H9 (cell line): ENCODE measurements at regions not wholly inside any gene's neighbourhood (a gene's known extent, or its start where the extent isn't known, plus 50 kb on each side); places are given as distances from the start of the nearest gene placed in this dataset.

Source experiments
- DNase-seq: peaks from one replicate; pipeline ENCODE4 v3.0.0-alpha.2; 2017
- H2AFZ ChIP-seq: one replicate; pipeline ENCODE4 v1.6.1; 2013; ENCODE audit warnings: mild to moderate bottlenecking, low read length, control low read depth, moderate library complexity
- H2AK5ac ChIP-seq: 2 replicates; pipeline ENCODE4 v1.6.1; 2013; ENCODE audit warnings: low read length, control low read depth, mixed read lengths; ENCODE audit not compliant: insufficient read length
- H2BK120ac ChIP-seq: one replicate; pipeline ENCODE4 v1.6.1; 2013; ENCODE audit warnings: low read depth, mild to moderate bottlenecking, low read length, control low read depth, inconsistent platforms; ENCODE audit not compliant: poor library complexity, severe bottlenecking
- H2BK12ac ChIP-seq: 2 replicates; pipeline ENCODE4 v1.6.1; 2013; ENCODE audit warnings: low read length, control low read depth, mixed read lengths, low read depth; ENCODE audit not compliant: insufficient read length
- H2BK15ac ChIP-seq: 2 replicates; pipeline ENCODE4 v1.6.1; 2013; ENCODE audit warnings: low read depth, low read length, control low read depth
- H2BK20ac ChIP-seq: one replicate; pipeline ENCODE4 v1.6.1; 2013; ENCODE audit warnings: low read depth, mild to moderate bottlenecking, low read length, control low read depth, inconsistent platforms; ENCODE audit not compliant: poor library complexity, severe bottlenecking
- H2BK5ac ChIP-seq: 2 replicates; pipeline ENCODE4 v1.6.1; 2013; ENCODE audit warnings: low read length, control low read depth, mixed read lengths; ENCODE audit not compliant: insufficient read length
- H3K14ac ChIP-seq: 2 replicates; pipeline ENCODE4 v1.6.1; 2013; ENCODE audit warnings: low read length, control low read depth; ENCODE audit not compliant: insufficient read depth
- H3K18ac ChIP-seq: 2 replicates; pipeline ENCODE4 v1.6.1; 2013; ENCODE audit warnings: low read depth, mild to moderate bottlenecking, mixed read lengths, low read length, control low read depth; ENCODE audit not compliant: insufficient read length
- H3K23ac ChIP-seq: 2 replicates; pipeline ENCODE4 v1.6.1; 2013; ENCODE audit warnings: low read length, control low read depth, mixed read lengths, low read depth; ENCODE audit not compliant: insufficient read length
- H3K23me2 ChIP-seq: 2 replicates; pipeline ENCODE4 v1.6.1; 2013; ENCODE audit warnings: low read depth, mild to moderate bottlenecking, mixed read lengths, low read length, control low read depth; ENCODE audit not compliant: insufficient read length, poor library complexity, severe bottlenecking
- H3K27ac ChIP-seq: 2 replicates; pipeline ENCODE4 v1.5.1; 2013; ENCODE audit warnings: low read length, control low read depth, mixed read lengths, low read depth; ENCODE audit not compliant: insufficient read length
- H3K27me3 ChIP-seq: 2 replicates; pipeline ENCODE4 v1.6.1; 2013; ENCODE audit warnings: low read length, control low read depth, inconsistent platforms; ENCODE audit not compliant: insufficient read depth
- H3K4ac ChIP-seq: 2 replicates; pipeline ENCODE4 v1.6.1; 2013; ENCODE audit warnings: low read depth, mild to moderate bottlenecking, control low read depth, inconsistent platforms, low read length, moderate library complexity
- H3K4me1 ChIP-seq: 2 replicates; pipeline ENCODE4 v1.6.1; 2013; ENCODE audit warnings: low read length, control low read depth, inconsistent platforms; ENCODE audit not compliant: insufficient read depth
- H3K4me2 ChIP-seq: 2 replicates; pipeline ENCODE4 v1.6.1; 2013; ENCODE audit warnings: low read length, control low read depth, mixed read lengths; ENCODE audit not compliant: insufficient read length, insufficient read depth
- H3K56ac ChIP-seq: 2 replicates; pipeline ENCODE4 v1.6.1; 2013; ENCODE audit warnings: low read depth, mild to moderate bottlenecking, mixed read lengths, low read length, control low read depth; ENCODE audit not compliant: insufficient read length
- H3K79me1 ChIP-seq: 2 replicates; pipeline ENCODE4 v1.6.1; 2013; ENCODE audit warnings: low read depth, mild to moderate bottlenecking, moderate library complexity, low read length, control low read depth, inconsistent platforms; ENCODE audit not compliant: insufficient read depth, poor library complexity, severe bottlenecking
- H3K79me2 ChIP-seq: 2 replicates; pipeline ENCODE4 v1.6.1; 2013; ENCODE audit warnings: low read length, control low read depth, inconsistent platforms; ENCODE audit not compliant: insufficient read depth
- H3K9ac ChIP-seq: 2 replicates; pipeline ENCODE4 v1.6.1; 2013; ENCODE audit warnings: low read length, control low read depth, mixed read lengths; ENCODE audit not compliant: insufficient read length; ENCODE audit errors: extremely low read depth
- H3K9me3 ChIP-seq: one replicate; pipeline ENCODE4 v1.6.1; 2013; ENCODE audit warnings: low read depth, low read length, inconsistent platforms; ENCODE audit not compliant: control insufficient read depth
- H3T11ph ChIP-seq: one replicate; pipeline ENCODE4 v1.6.1; 2013; ENCODE audit warnings: mild to moderate bottlenecking, low read length, control low read depth, inconsistent platforms
- H4K20me1 ChIP-seq: one replicate; pipeline ENCODE4 v1.6.1; 2013; ENCODE audit not compliant: control insufficient read depth, insufficient read length, insufficient read depth
- H4K5ac ChIP-seq: 2 replicates; pipeline ENCODE4 v1.6.1; 2013; ENCODE audit warnings: low read depth, mild to moderate bottlenecking, mixed read lengths, low read length, control low read depth; ENCODE audit not compliant: insufficient read length
- H4K8ac ChIP-seq: replicated peaks from 2 replicates; pipeline ENCODE4 v1.6.1; 2013; ENCODE audit warnings: low read length, control low read depth, mixed read lengths, low read depth; ENCODE audit not compliant: insufficient read length
- H4K91ac ChIP-seq: 2 replicates; pipeline ENCODE4 v1.6.1; 2013; ENCODE audit warnings: low read depth, mild to moderate bottlenecking, moderate library complexity, mixed read lengths, low read length, control low read depth; ENCODE audit not compliant: insufficient read length
- H3K27ac Mint-ChIP-seq, 3 experiments: 2 replicates in 2 of 3; 3 replicates in 1 of 3; pipeline ENCODE4 v1.8.0; 2020 to 2021; ENCODE audit warnings: mixed read lengths in 3 of 3, mild to moderate bottlenecking in 1 of 3, moderate library complexity in 1 of 3
- H3K27me3 Mint-ChIP-seq: 2 replicates; pipeline ENCODE4 v1.8.0; 2021; ENCODE audit warnings: low read depth, mild to moderate bottlenecking, moderate library complexity, mixed read lengths
- H3K36me3 Mint-ChIP-seq, 3 experiments: 2 replicates in 2 of 3; 3 replicates in 1 of 3; pipeline ENCODE4 v1.8.0; 2020 to 2021; ENCODE audit warnings: low read depth in 3 of 3, mixed read lengths in 3 of 3; ENCODE audit not compliant: insufficient read depth in 1 of 3
- H3K4me1 Mint-ChIP-seq, 2 experiments: 2 replicates each; pipeline ENCODE4 v1.8.0; 2020; ENCODE audit warnings: mixed read lengths in 2 of 2
- H3K4me3 Mint-ChIP-seq, 2 experiments: 2 replicates in 1 of 2; 3 replicates in 1 of 2; pipeline ENCODE4 v1.8.0; 2020 to 2021; ENCODE audit warnings: mild to moderate bottlenecking in 2 of 2, mixed read lengths in 2 of 2, moderate library complexity in 1 of 2
- H3K9me3 Mint-ChIP-seq, 2 experiments: 2 replicates in 1 of 2; 3 replicates in 1 of 2; pipeline ENCODE4 v1.8.0; 2020; ENCODE audit warnings: mild to moderate bottlenecking in 2 of 2, mixed read lengths in 2 of 2, moderate library complexity in 1 of 2
- CTCF ChIP-seq: fragments of 200-600 bp; sonication (generic); conservative IDR thresholded peaks from 3 replicates; pipeline ENCODE4 v1.8.0; 2021; ENCODE audit warnings: antibody characterized with exemption, mild to moderate bottlenecking
- WGBS: extraction: QIAGEN DNeasy Blood & Tissue Kit; methylation state at CpG from one replicate; pipeline ENCODE4 v1.1.7; 2013; ENCODE audit warnings: missing lambda C conversion rate, low lambda C conversion rate, mixed read lengths; ENCODE audit not compliant: insufficient read length; ENCODE audit errors: extremely low coverage; 5-methylcytosine and 5-hydroxymethylcytosine counted together

- H2BK120ac ChIP-seq, result no peak overlapping the region
- H4K20me1 ChIP-seq, result no peaks in the 10 kb centered on the region
- H3K79me1 ChIP-seq, result no peaks in the 10 kb centered on the region
- H4K5ac ChIP-seq, result no peak overlapping the region
- H2AK5ac ChIP-seq, result no peak overlapping the region
- H3T11ph ChIP-seq, result no peak overlapping the region
- no peak overlapping the region for H3K4me2 ChIP-seq
- no peak overlapping the region for H3K9ac ChIP-seq
- H3K9me3 Mint-ChIP-seq, result peaks cover under 1 to 3% of the 10 kb centered on the region in 2 experiments; a peak in 3 of 5 replicates
- H2BK20ac ChIP-seq, result peak overlapping the region; percentile 11
- H3K14ac ChIP-seq, result no peak overlapping the region
- H4K91ac ChIP-seq, result no peak overlapping the region
- no peak overlapping the region for H3K23ac ChIP-seq
- no peak overlapping the region for H3K56ac ChIP-seq
- no peaks in the 10 kb centered on the region for H3K9me3 ChIP-seq
- H3K27me3 Mint-ChIP-seq, result no peaks in the 10 kb centered on the region
- H3K27ac ChIP-seq, result no peak overlapping the region
- no peaks in the 10 kb centered on the region for H3K27me3 ChIP-seq
- no peak overlapping the region for H3K4ac ChIP-seq
- H3K4me3 Mint-ChIP-seq, result no peak overlapping the region
- H4K8ac ChIP-seq, result no peak overlapping the region
- peaks cover 0 to 1% (median under 1%) of the 10 kb centered on the region in 3 experiments; a peak in 2 of 7 replicates for H3K36me3 Mint-ChIP-seq
- WGBS, result no CpG with 5 or more reads among the region's 2 CpGs
- H3K4me1 Mint-ChIP-seq, result peaks cover 16 to 23% of the 10 kb centered on the region in 2 experiments
- no peak overlapping the region for H3K27ac Mint-ChIP-seq
- H3K79me2 ChIP-seq, result no peaks in the 10 kb centered on the region
- no peak overlapping the region for H2BK12ac ChIP-seq
- no peak for DNase-seq
- H3K23me2 ChIP-seq, result no peaks in the 10 kb centered on the region
- H3K4me1 ChIP-seq, result no peaks in the 10 kb centered on the region
- no peak overlapping the region for H2BK5ac ChIP-seq
- H2AFZ ChIP-seq, result no peak overlapping the region
- no peak overlapping the region for H2BK15ac ChIP-seq
- TF ChIP-seq CTCF, result no peak
- H3K18ac ChIP-seq, result no peak overlapping the region
Measured at GRCh38 chr4:11904117-11904535, 475.4 kb upstream of the HS3ST1 start.
